ENCODE measurements at regions not wholly inside any gene's neighbourhood (a gene's known extent, or its start where the extent isn't known, plus 50 kb on each side); places are given as distances from the start of the nearest gene placed in this dataset.

GRCh38 chr18:75491361-75491760 is 63.9 kb upstream of the SMIM21 start:
- 67 to 82% methylated on average over 5 of the region's 5 CpGs for WGBS, 2 donors
- H3K9me3 ChIP-seq (ENCODE audit: control insufficient read depth in 2 of 2, insufficient read depth in 1 of 2, low read depth in 1 of 2, low read length in 1 of 2) = no peaks in the 10 kb centered on the region
- no peak overlapping the region for H3K27ac ChIP-seq (ENCODE audit: low read depth in 2 of 2, low read length in 1 of 2)
- H3K36me3 ChIP-seq (ENCODE audit: control insufficient read depth in 2 of 2, insufficient read depth in 2 of 2, low read length in 1 of 2) = no peaks in the 10 kb centered on the region
- H3K27me3 ChIP-seq (ENCODE audit: control insufficient read depth in 1 of 2, insufficient read depth in 2 of 2, low read length in 2 of 2) = no peaks in the 10 kb centered on the region
- no peak overlapping the region for H3K4me3 ChIP-seq (ENCODE audit: low read depth in 1 of 2, low read length in 2 of 2)
- H3K4me1 ChIP-seq (ENCODE audit: control insufficient read depth in 2 of 2, insufficient read depth in 2 of 2, low read length in 1 of 2) = no peaks in the 10 kb centered on the region

GRCh38 chr18:75489493-75490190 is 62.1 kb upstream of the SMIM21 start:
- Histone ChIP-seq H3K27me3 (ENCODE audit: control insufficient read depth in 1 of 2, insufficient read depth in 2 of 2, low read length in 2 of 2) (no peaks in the 10 kb centered on the region), H3K9me3 (ENCODE audit: control insufficient read depth in 2 of 2, insufficient read depth in 1 of 2, low read depth in 1 of 2, low read length in 1 of 2) (no peaks in the 10 kb centered on the region), H3K36me3 (ENCODE audit: control insufficient read depth in 2 of 2, insufficient read depth in 2 of 2, low read length in 1 of 2) (no peaks in the 10 kb centered on the region), H3K27ac (ENCODE audit: low read depth in 2 of 2, low read length in 1 of 2) (no peak overlapping the region), H3K4me3 (ENCODE audit: low read depth in 1 of 2, low read length in 2 of 2) (no peak overlapping the region), H3K4me1 (ENCODE audit: control insufficient read depth in 2 of 2, insufficient read depth in 2 of 2, low read length in 1 of 2) (no peaks in the 10 kb centered on the region)
- 77 to 80% methylated on average over 13 of the region's 13 CpGs for WGBS, 2 donors

- Histone ChIP-seq H3K27ac (ENCODE audit: low read depth in 2 of 2, low read length in 1 of 2) (no peak overlapping the region), H3K4me3 (ENCODE audit: low read depth in 1 of 2, low read length in 2 of 2) (no peak overlapping the region), H3K9me3 (ENCODE audit: control insufficient read depth in 2 of 2, insufficient read depth in 1 of 2, low read depth in 1 of 2, low read length in 1 of 2) (no peaks in the 10 kb centered on the region), H3K4me1 (ENCODE audit: control insufficient read depth in 2 of 2, insufficient read depth in 2 of 2, low read length in 1 of 2) (no peaks in the 10 kb centered on the region), H3K27me3 (ENCODE audit: control insufficient read depth in 1 of 2, insufficient read depth in 2 of 2, low read length in 2 of 2) (no peaks in the 10 kb centered on the region), H3K36me3 (ENCODE audit: control insufficient read depth in 2 of 2, insufficient read depth in 2 of 2, low read length in 1 of 2) (no peaks in the 10 kb centered on the region)
- 89 to 90% methylated on average over 3 of the region's 3 CpGs for WGBS, 2 donors
Observed at GRCh38 chr18:75483662-75484061, 56.2 kb upstream of the SMIM21 start.

- no peaks in the 10 kb centered on the region for H3K9me3 ChIP-seq (ENCODE audit: control insufficient read depth in 2 of 2, insufficient read depth in 1 of 2, low read depth in 1 of 2, low read length in 1 of 2)
- H3K36me3 ChIP-seq (ENCODE audit: control insufficient read depth in 2 of 2, insufficient read depth in 2 of 2, low read length in 1 of 2) = no peaks in the 10 kb centered on the region
- H3K27ac ChIP-seq (ENCODE audit: low read depth in 2 of 2, low read length in 1 of 2) = no peak overlapping the region
- no peaks in the 10 kb centered on the region for H3K27me3 ChIP-seq (ENCODE audit: control insufficient read depth in 1 of 2, insufficient read depth in 2 of 2, low read length in 2 of 2)
- no peaks in the 10 kb centered on the region for H3K4me1 ChIP-seq (ENCODE audit: control insufficient read depth in 2 of 2, insufficient read depth in 2 of 2, low read length in 1 of 2)
- no peak overlapping the region for H3K4me3 ChIP-seq (ENCODE audit: low read depth in 1 of 2, low read length in 2 of 2)
Observed at GRCh38 chr18:75482880-75483279, 55.4 kb upstream of the SMIM21 start.

- Histone ChIP-seq H3K27me3 (ENCODE audit: control insufficient read depth in 1 of 2, insufficient read depth in 2 of 2, low read length in 2 of 2) (no peaks in the 10 kb centered on the region), H3K4me3 (ENCODE audit: low read depth in 1 of 2, low read length in 2 of 2) (no peak overlapping the region), H3K4me1 (ENCODE audit: control insufficient read depth in 2 of 2, insufficient read depth in 2 of 2, low read length in 1 of 2) (no peaks in the 10 kb centered on the region), H3K9me3 (ENCODE audit: control insufficient read depth in 2 of 2, insufficient read depth in 1 of 2, low read depth in 1 of 2, low read length in 1 of 2) (no peaks in the 10 kb centered on the region), H3K27ac (ENCODE audit: low read depth in 2 of 2, low read length in 1 of 2) (no peak overlapping the region), H3K36me3 (ENCODE audit: control insufficient read depth in 2 of 2, insufficient read depth in 2 of 2, low read length in 1 of 2) (no peaks in the 10 kb centered on the region)
- WGBS, 2 donors = 91 to 96% methylated on average over 2 of the region's 2 CpGs
Observed at GRCh38 chr18:75480487-75480886, 53.0 kb upstream of the SMIM21 start.

- no peak overlapping the region for H3K27ac ChIP-seq (ENCODE audit: low read depth in 2 of 2, low read length in 1 of 2)
- no peaks in the 10 kb centered on the region for H3K36me3 ChIP-seq (ENCODE audit: control insufficient read depth in 2 of 2, insufficient read depth in 2 of 2, low read length in 1 of 2)
- H3K4me3 ChIP-seq (ENCODE audit: low read depth in 1 of 2, low read length in 2 of 2) = no peak overlapping the region
- no peaks in the 10 kb centered on the region for H3K9me3 ChIP-seq (ENCODE audit: control insufficient read depth in 2 of 2, insufficient read depth in 1 of 2, low read depth in 1 of 2, low read length in 1 of 2)
- H3K27me3 ChIP-seq (ENCODE audit: control insufficient read depth in 1 of 2, insufficient read depth in 2 of 2, low read length in 2 of 2) = no peaks in the 10 kb centered on the region
- 63 to 65% methylated on average over 8 of the region's 8 CpGs for WGBS, 2 donors
- no peaks in the 10 kb centered on the region for H3K4me1 ChIP-seq (ENCODE audit: control insufficient read depth in 2 of 2, insufficient read depth in 2 of 2, low read length in 1 of 2)
Observed at GRCh38 chr18:75478996-75479880, 51.7 kb upstream of the SMIM21 start.

GRCh38 chr18:75477900-75478299 is 50.4 kb upstream of the SMIM21 start:
- Histone ChIP-seq H3K27me3 (ENCODE audit: control insufficient read depth in 1 of 2, insufficient read depth in 2 of 2, low read length in 2 of 2) (no peaks in the 10 kb centered on the region), H3K27ac (ENCODE audit: low read depth in 2 of 2, low read length in 1 of 2) (no peak overlapping the region), H3K36me3 (ENCODE audit: control insufficient read depth in 2 of 2, insufficient read depth in 2 of 2, low read length in 1 of 2) (no peaks in the 10 kb centered on the region), H3K4me3 (ENCODE audit: low read depth in 1 of 2, low read length in 2 of 2) (no peak overlapping the region), H3K9me3 (ENCODE audit: control insufficient read depth in 2 of 2, insufficient read depth in 1 of 2, low read depth in 1 of 2, low read length in 1 of 2) (no peaks in the 10 kb centered on the region), H3K4me1 (ENCODE audit: control insufficient read depth in 2 of 2, insufficient read depth in 2 of 2, low read length in 1 of 2) (no peaks in the 10 kb centered on the region)
- 68 to 76% methylated on average over 1 of the region's 1 CpG for WGBS, 2 donors
